ENCODE measurements at regions not wholly inside any gene's neighbourhood (a gene's known extent, or its start where the extent isn't known, plus 50 kb on each side); places are given as distances from the start of the nearest gene placed in this dataset.
"Not testable (repeated sequence)": the region's sequence is repeated elsewhere in the genome, so short reads cannot be mapped to it uniquely, and the experiment has no call there.

GRCh38 chr5:13640270-13640669 lies 304.2 kb downstream of the DNAH5 start:
- DNase-seq (ENCODE audit: low read depth) = no peak

DNA sequence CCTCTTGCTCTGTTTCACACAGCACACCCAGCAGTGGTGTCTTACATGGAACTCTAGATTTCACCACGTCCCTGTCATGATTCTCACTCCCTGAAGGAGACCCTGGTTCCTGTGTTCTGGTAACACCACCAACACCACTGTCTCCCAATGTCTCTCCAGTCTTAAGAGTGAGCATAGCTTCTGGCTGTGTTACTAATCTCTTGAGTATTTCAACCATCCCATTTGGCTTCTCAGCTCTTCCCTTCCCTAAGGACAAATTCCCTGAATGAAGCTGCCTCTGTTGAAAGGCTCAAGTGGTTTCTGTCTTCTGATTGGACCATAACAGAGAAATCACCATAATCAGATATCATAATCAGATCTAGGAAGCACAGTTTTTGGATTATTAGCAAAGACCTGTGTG lies 311.8 kb downstream of the DNAH5 start:
- no peak for DNase-seq (ENCODE audit: low read depth)

GRCh38 chr5:13629218-13629617 lies 315.3 kb downstream of the DNAH5 start:
- no peak for DNase-seq (ENCODE audit: low read depth)

- no peak for DNase-seq (ENCODE audit: low read depth)
Measured at GRCh38 chr5:13627673-13628454, 316.6 kb downstream of the DNAH5 start.

GRCh38 chr5:13625616-13626198 lies 318.8 kb downstream of the DNAH5 start:
- no peak for DNase-seq (ENCODE audit: low read depth)

DNA sequence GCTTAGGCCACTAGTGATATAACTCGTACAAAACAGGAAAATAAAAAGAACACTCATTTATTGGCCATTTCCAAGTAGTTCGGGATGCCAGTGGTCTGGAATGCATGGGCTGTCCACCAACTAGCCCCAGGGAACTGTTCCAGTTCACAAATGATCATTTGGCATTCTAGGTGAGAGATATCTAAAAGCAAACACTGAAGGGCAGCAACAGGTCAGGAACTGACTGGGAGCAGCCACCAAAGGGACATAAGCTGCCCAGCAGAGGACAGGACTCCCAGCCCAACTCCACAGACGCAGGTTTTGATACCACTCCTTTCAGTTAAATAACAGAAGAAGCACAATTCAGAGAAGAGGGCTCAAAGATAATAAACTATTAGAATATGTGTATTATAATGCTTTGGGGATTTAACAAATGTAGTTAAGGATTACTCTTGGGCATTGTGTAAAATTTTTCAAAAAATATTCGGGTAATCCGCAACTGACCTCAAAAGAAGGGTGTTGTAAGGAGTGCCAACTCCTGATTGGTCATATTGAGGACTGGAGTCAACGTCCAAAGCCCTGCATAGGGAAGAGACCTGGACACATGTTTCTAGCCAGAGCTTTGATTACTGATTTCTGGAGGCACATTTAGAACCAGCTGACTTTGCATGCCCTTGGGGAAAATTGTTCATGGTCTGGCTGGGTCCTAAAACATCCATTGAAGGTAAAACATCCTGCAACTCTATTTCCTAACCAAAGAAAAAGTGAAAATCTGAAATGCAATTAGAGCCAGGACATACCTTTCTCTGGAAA lies 320.0 kb downstream of the DNAH5 start:
- no peak for DNase-seq (ENCODE audit: low read depth)

GRCh38 chr5:13613621-13614020 lies 330.9 kb downstream of the DNAH5 start:
- DNase-seq (ENCODE audit: low read depth) = no peak

- DNase-seq (ENCODE audit: low read depth) = no peak
Measured at GRCh38 chr5:13611604-13612003, 332.9 kb downstream of the DNAH5 start.

DNA sequence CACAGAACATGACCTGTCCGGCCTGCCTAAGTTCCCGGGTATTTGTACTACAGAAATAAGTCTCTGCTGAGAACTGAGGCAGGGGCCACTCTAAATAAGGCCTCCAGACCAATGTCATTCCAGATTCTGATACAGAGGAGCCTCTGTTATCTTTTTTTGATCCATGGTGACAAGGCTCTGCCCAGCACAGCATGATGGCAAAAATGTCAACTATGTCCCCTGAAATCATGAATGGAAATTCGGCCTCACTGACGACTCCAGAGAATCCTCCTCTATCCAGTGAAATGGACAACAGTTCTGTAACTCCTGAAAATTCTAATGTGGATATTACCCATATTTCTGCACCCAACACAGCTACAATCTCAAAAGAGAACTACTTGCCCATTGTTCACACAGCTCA lies 335.0 kb downstream of the DNAH5 start:
- no peak for DNase-seq (ENCODE audit: low read depth)

DNA sequence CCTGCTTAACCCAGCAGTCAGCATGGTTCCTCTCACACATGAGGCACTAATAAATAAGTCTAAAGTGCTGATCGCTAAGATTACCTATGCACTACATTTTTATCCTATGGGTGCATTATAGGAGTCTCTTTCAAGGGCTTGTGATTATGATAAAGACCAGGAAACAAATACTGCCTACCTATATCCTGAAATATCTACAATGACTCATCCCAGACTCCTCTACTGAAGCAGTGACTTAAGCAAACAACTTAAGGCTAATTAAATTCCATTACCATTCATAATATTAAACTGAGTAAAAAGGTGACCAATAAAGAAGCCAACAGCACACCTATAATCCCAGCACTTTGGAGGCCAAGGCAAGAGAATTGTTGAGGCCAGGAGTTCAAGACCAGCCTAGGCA lies 338.4 kb downstream of the DNAH5 start:
- no peak for DNase-seq (ENCODE audit: low read depth)

DNA sequence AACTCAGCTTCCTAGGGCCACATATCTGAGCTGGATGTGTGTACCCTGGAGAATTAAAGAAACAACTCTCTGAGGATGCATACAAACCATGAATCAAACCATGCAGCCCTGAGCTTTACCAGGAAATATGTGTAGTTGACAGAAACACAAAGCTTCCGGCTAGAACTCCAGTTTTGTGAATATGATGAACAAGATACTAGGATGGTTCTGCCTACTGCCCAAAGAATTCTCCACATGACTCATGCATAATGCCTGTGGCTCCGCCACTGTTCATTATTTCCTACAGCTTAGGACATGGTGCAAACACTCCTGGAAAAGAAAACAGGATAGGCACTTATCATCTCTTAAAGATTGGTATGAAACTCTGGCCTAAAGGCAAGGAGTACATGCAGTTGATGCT lies 343.4 kb downstream of the DNAH5 start:
- no peak for DNase-seq (ENCODE audit: low read depth)

DNA sequence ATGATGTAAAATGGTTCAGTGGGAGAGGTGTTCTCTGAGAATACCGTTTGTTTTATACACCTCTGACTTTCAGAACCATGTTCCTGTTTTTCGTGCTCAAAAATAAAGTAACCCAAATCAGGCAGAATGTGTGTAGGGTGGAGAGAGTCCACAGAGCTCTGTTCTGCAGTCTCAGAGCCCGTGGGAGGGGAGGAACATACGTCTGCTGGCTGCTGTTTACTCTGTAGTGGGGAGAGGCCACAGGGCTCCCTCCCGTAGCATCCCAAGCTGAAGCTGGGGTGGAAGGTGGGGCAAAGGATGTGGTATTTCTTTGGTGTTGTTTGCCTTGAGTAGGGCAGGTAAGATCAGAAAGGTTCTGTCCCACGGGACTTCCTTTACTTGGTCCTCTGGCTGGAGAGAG lies 348.5 kb downstream of the DNAH5 start:
- DNase-seq (ENCODE audit: low read depth) = no peak

DNA sequence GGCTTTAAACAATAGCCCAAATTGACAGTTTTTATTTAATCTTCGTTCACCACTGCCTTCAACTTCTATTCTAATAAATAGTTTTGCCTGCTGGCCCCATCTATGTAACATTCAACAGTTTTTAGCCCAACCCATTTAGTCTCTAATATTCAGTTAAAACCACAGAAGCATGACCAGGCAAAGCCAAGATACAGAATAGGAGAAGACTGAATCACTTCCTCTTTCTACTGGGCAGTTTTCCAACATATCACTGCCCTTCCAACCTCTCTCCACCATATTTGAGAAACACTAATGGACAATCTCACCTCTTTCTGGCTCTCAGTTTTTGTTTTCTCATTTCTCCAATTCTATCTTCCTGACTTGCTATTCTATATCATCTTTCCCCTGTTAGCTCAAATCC lies 352.9 kb downstream of the DNAH5 start:
- DNase-seq (ENCODE audit: low read depth) = peak; percentile 12

DNA sequence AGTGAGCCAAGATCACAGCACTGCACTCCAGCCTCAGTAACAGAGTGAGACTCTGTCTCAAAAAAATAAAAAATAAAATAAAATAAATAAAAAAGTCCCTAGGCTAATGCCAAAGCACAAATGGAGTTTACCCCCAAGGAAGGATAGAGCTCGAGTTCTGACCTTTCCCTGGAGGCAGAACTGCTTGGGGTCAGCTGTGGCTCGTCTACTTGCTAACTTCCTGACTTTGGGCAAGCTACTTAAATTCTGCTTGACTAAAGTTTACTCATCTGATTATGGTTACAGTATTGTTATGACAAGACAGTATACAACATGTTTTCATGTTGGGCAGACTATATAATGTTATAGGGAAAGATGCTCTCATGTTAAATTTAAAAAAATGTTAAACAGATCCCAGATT lies 359.2 kb downstream of the DNAH5 start:
- DNase-seq (ENCODE audit: low read depth) = no peak

DNA sequence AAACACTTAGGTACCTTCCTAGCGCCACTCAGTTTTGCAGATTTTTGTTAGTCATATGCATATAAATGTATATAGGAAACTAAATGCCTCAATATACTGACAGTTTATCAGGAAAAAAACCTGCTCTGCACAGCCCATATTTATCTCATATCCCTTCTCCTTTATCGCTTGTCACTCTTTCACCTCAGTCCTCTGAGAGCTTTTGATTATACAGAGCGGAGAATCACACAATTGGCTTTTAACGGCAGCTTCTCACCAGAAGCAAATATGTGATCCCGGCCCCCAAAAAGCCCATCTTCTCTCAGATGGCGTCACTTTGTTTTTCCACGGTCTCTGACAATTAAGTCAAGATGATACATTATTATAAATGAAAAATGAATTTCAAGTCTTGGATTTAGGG lies 362.6 kb downstream of the DNAH5 start:
- no peak for DNase-seq (ENCODE audit: low read depth)

- no peak for DNase-seq (ENCODE audit: low read depth)
Measured at GRCh38 chr5:13581132-13581531, 363.4 kb downstream of the DNAH5 start.

GRCh38 chr5:13580058-13580457 lies 364.4 kb downstream of the DNAH5 start:
- no peak for DNase-seq (ENCODE audit: low read depth)

GRCh38 chr5:13579091-13579490 lies 365.4 kb downstream of the DNAH5 start:
- DNase-seq (ENCODE audit: low read depth) = not testable (repeated sequence)

GRCh38 chr5:13578311-13579039 lies 366.0 kb downstream of the DNAH5 start:
- DNase-seq (ENCODE audit: low read depth) = not testable (repeated sequence)

DNA sequence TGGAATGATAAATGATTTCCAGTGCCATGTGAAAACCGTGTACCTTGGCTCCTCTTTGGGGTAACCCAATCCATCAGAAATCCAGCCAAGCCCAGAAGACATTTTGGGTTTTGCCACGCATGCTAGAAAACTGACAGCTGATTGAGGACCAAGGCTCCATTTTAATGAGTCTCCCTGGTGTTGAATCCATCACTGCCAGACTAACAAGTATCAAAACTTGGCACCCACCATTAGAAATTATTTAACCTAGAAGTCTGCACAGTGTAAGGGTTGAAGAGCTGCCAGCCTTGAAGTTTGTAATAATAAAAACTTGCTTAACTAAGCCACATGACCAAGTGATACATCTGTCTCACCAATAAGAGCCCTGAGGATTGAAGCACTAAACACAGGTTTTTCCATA lies 369.9 kb downstream of the DNAH5 start:
- DNase-seq (ENCODE audit: low read depth) = no peak

- DNase-seq (ENCODE audit: low read depth) = no peak
Measured at GRCh38 chr5:13572163-13572562, 372.3 kb downstream of the DNAH5 start.

DNA sequence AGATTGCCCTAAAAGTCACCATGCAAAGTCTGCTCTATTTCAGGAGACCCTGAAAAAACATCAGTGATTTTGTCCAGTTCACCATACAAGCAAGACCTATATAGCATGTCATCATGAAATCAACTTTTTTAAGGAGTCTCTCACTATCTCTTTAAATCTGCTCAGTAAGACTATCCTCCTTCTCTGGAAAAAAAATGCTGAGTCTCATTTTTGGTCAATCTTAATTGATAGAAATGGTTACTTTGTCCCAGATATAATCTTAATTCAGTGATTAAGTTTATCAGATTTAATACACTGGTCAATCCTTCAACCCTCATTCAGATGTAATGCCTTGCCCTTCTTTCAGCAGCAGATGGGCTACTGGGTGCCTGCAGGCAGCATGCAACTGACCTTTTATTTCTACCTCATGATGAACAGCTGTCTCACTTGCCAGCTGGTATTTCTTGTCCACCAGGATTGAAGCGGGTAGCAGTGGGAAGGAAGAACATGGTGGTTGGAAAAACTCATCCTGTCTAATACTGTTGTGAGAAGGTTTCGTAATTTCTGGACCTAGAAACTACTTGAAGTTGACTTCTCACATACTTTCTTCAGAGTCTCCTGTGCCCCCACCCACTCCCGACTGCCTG lies 375.3 kb downstream of the DNAH5 start:
- DNase-seq (ENCODE audit: low read depth) = no peak
